ENCODE measurements at regions not wholly inside any gene's neighbourhood (a gene's known extent, or its start where the extent isn't known, plus 50 kb on each side); places are given as distances from the start of the nearest gene placed in this dataset.
"Not testable (repeated sequence)": the region's sequence is repeated elsewhere in the genome, so short reads cannot be mapped to it uniquely, and the experiment has no call there.

DNA sequence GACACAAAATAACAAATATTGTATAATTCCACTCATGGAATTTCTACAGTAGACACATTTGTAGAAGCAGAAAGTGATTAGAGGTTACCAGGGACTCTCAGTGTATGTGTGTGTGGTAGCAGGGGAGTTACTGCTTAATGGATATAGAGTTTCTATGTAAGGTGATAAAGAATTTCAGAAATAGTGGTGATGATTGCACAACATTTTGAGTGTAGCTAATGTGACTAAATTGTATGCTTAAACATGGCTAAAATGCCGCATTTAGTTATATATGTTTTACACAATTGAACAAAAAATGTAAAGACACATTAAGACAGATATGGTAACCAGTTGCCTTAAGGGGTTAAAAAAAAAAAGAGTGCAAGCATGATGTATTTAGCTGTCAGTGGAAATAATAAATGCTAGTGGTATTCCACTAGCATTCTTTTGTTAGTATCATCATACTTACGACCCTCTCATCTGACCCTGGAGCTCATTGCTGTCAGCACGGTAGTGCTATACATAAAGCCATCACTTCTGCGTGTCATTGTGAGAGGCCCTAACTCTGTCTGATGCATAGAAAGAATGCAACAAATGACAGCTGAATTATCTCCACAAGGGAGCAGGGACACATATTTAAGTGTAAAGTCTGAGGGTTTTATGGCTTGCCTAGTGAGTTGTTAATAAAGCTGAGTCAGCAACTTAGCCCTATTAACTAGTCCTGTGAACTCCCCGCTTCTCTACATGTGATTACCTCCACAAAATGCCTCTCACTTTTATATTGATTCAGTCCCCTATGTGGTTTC, 134.1 kb upstream of the RXFP2 start:
- H3K27ac ChIP-seq (ENCODE audit: low read length), result no peak overlapping the region
- intact Hi-C loops (cut with DNase I), result no loop called here
- H3K4me3 ChIP-seq (ENCODE audit: low read length), result no peak overlapping the region
- no peak for DNase-seq
- ATAC-seq, result no peak
- H3K9me3 ChIP-seq (ENCODE audit: control insufficient read depth, low read length), result no peaks in the 10 kb centered on the region
- 62% methylated on average over 5 of the region's 5 CpGs for WGBS
- H3K4me1 ChIP-seq (ENCODE audit: control insufficient read depth, insufficient read depth, low read length), result no peaks in the 10 kb centered on the region
- no peaks in the 10 kb centered on the region for H3K27me3 ChIP-seq (ENCODE audit: control insufficient read depth, insufficient read depth)

DNA sequence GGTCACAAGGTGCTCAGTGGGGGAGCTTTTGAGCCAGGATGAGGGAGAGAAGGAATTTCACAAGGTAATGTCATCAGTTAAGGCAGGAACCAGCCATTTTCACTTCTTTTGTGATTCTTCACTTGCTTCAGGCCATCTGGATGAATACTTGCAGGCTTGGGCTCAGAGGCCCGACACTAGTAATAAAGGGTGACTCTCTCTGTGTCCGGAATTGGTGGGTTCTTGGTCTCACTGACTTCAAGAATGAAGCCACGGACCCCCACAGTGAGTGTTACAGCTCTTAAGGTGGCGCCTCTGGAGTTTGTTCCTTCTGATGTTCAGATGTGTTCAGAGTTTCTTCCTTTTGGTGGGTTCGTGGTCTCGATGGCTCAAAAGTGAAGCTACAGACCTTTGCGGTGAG, 131.8 kb upstream of the RXFP2 start:
- ATAC-seq; H3K4me3 ChIP-seq (ENCODE audit: low read length); intact Hi-C loops (cut with DNase I); H3K27me3 ChIP-seq (ENCODE audit: control insufficient read depth, insufficient read depth); DNase-seq; H3K27ac ChIP-seq (ENCODE audit: low read length); H3K4me1 ChIP-seq (ENCODE audit: control insufficient read depth, insufficient read depth, low read length); H3K9me3 ChIP-seq (ENCODE audit: control insufficient read depth, low read length): not testable (repeated sequence)
- WGBS, result 90% methylated on average over 7 of the region's 7 CpGs

DNA sequence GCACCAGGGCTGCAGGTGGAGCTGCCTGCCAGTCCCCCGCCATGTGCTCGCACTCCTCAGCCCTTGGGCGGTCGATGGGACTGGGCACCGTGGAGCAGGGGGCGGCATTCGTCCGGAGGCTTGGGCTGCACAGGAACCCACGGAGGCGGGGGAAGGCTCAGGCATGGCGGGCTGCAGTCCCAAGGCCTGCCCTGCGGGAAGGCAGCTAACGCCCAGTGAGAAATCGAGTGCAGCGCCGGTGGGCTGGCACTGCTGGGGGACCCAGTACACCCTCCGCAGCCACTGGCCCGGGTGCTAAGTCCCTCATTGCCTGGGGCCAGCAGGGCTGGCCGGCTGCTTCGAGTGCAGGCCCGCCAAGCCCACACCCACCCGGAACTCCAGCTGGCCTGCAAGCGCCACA, 130.5 kb upstream of the RXFP2 start:
- H3K4me1 ChIP-seq (ENCODE audit: control insufficient read depth, insufficient read depth, low read length); ATAC-seq; H3K4me3 ChIP-seq (ENCODE audit: low read length); H3K9me3 ChIP-seq (ENCODE audit: control insufficient read depth, low read length); H3K27ac ChIP-seq (ENCODE audit: low read length); intact Hi-C loops (cut with DNase I); H3K27me3 ChIP-seq (ENCODE audit: control insufficient read depth, insufficient read depth); DNase-seq: not testable (repeated sequence)
- WGBS, result 92% methylated on average over 22 of the region's 23 CpGs

- Histone ChIP-seq H3K4me3 (ENCODE audit: low read length) (no peak overlapping the region), H3K9me3 (ENCODE audit: control insufficient read depth, low read length) (peaks cover 2% of the 10 kb centered on the region), H3K27ac (ENCODE audit: low read length) (no peak overlapping the region), H3K27me3 (ENCODE audit: control insufficient read depth, insufficient read depth) (no peaks in the 10 kb centered on the region), H3K4me1 (ENCODE audit: control insufficient read depth, insufficient read depth, low read length) (no peaks in the 10 kb centered on the region)
- intact Hi-C loops (cut with DNase I), result no loop called here
- ATAC-seq, result no peak
- DNase-seq, result no peak
- 93% methylated on average over 7 of the region's 7 CpGs for WGBS
Measured at GRCh38 chr13:31610270-31610998, 128.9 kb upstream of the RXFP2 start.

GRCh38 chr13:31611214-31611613, 128.1 kb upstream of the RXFP2 start:
- 68% methylated on average over 3 of the region's 3 CpGs for WGBS
- H3K4me3 ChIP-seq (ENCODE audit: low read length), result no peak overlapping the region
- H3K4me1 ChIP-seq (ENCODE audit: control insufficient read depth, insufficient read depth, low read length), result no peaks in the 10 kb centered on the region
- H3K27me3 ChIP-seq (ENCODE audit: control insufficient read depth, insufficient read depth), result no peaks in the 10 kb centered on the region
- peaks cover 2% of the 10 kb centered on the region for H3K9me3 ChIP-seq (ENCODE audit: control insufficient read depth, low read length)
- ATAC-seq (no peak), DNase-seq (no peak)
- intact Hi-C loops (cut with DNase I), result no loop called here
- no peak overlapping the region for H3K27ac ChIP-seq (ENCODE audit: low read length)

DNA sequence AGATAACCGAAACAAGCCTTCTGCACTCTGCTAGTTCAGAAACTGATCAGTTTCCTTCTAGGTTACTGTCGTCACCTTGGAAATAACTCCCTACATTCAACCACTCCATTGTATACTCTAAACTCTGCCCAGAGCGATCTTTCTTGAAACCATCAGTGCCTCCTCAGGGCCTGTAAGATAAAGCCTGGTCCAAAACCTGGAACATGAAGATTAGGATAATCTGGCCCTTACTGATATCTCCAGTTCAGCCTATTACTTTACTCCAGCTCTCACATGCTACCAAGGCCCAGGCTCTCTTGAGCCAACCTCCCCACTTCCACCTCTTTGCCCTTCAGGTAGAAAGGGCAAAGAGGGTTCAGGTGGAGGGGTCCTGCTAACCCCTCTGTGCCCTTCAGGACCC, 125.3 kb upstream of the RXFP2 start:
- no peak overlapping the region for H3K4me3 ChIP-seq (ENCODE audit: low read length)
- H3K27me3 ChIP-seq (ENCODE audit: control insufficient read depth, insufficient read depth), result no peaks in the 10 kb centered on the region
- intact Hi-C loops (cut with DNase I), result no loop called here
- peaks cover 2% of the 10 kb centered on the region for H3K9me3 ChIP-seq (ENCODE audit: control insufficient read depth, low read length)
- WGBS, result 96% methylated on average over 3 of the region's 3 CpGs
- ATAC-seq, result no peak
- no peak for DNase-seq
- H3K4me1 ChIP-seq (ENCODE audit: control insufficient read depth, insufficient read depth, low read length), result no peaks in the 10 kb centered on the region
- no peak overlapping the region for H3K27ac ChIP-seq (ENCODE audit: low read length)

DNA sequence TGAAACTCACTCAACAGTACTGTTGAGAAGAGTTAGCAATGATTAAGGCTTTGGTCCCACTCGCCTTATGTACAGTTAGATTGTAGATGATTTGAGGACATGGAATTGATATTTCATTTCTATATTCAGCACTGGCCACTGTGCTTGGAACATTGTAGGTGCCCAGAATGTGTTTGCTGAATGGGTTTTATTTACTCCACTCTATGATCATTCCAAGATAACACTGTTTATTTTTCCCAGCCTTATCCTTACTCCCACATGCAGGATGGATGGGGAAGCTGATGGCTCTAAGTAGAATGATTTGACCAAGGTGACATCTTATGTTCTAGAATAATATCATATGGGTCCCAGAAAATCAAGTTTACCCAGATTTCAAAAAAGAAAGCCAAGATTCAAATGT, 124.6 kb upstream of the RXFP2 start:
- Histone ChIP-seq H3K27me3 (ENCODE audit: control insufficient read depth, insufficient read depth) (no peaks in the 10 kb centered on the region), H3K4me1 (ENCODE audit: control insufficient read depth, insufficient read depth, low read length) (no peaks in the 10 kb centered on the region), H3K9me3 (ENCODE audit: control insufficient read depth, low read length) (peaks cover 2% of the 10 kb centered on the region), H3K4me3 (ENCODE audit: low read length) (no peak overlapping the region), H3K27ac (ENCODE audit: low read length) (no peak overlapping the region)
- DNase-seq (no peak), ATAC-seq (no peak)
- intact Hi-C loops (cut with DNase I), result no loop called here
- WGBS, result 91% methylated on average over 1 of the region's 1 CpG

DNA sequence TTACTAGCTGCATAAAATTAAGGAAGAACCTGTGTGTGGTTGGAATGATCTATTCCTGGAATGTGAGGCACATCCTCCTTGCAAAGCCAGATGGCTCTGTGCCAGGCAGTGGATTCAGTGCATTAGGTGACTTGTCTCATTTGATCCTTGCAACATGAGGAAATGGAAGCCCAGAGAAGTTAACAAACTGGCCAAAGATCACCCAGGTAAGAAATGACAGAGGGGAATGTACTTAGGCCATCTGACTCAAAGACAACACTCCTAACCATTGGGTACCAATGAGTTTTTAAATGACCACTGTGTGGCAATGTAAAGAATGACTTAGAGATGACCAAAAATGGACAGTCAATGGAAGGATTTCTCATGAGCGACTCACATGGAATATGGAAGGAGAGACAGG, 114.2 kb upstream of the RXFP2 start:
- Histone ChIP-seq H3K4me1 (ENCODE audit: control insufficient read depth, insufficient read depth, low read length) (no peaks in the 10 kb centered on the region), H3K9me3 (ENCODE audit: control insufficient read depth, low read length) (no peaks in the 10 kb centered on the region), H3K27me3 (ENCODE audit: control insufficient read depth, insufficient read depth) (no peaks in the 10 kb centered on the region), H3K4me3 (ENCODE audit: low read length) (no peak overlapping the region), H3K27ac (ENCODE audit: low read length) (no peak overlapping the region)
- intact Hi-C loops (cut with DNase I), result no loop called here
- DNase-seq (no peak), ATAC-seq (no peak)
- WGBS, result 97% methylated on average over 1 of the region's 1 CpG

DNA sequence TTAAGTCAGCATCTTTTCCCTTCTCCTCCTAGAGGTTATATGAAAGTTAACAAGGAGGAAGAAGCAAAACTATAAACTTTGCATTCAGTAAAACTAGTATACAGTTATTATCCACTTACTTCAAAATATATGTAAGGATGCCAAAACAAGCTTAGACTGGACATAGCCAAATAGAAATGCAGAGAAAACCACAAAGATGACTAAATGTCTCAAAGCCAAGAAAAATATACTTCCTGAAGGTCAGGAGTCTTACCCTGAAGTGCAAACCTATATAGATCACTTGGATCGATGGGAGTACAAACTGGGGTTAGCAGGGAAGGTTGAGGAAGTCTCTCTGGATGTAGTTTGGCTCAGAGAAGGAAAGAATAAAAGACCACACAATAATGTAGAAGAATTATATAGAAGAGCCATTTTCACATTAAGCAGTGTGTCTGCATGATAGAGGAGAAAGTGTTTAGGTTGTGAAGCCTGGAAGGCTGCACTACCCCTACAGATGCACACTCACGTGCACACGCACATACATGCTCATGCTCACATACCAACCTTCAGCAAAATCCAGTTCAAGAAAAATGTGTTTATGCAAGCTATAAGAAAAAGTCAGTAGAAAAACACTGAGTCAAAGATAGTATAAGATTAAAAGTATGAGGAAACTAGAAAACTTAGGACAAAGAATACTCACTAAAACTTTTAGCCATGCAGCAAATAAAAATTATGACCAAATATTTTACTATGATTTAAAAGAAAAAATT, 112.1 kb upstream of the RXFP2 start:
- DNase-seq, result no peak
- no peaks in the 10 kb centered on the region for H3K9me3 ChIP-seq (ENCODE audit: control insufficient read depth, low read length)
- H3K4me3 ChIP-seq (ENCODE audit: low read length), result no peak overlapping the region
- no peaks in the 10 kb centered on the region for H3K4me1 ChIP-seq (ENCODE audit: control insufficient read depth, insufficient read depth, low read length)
- WGBS, result 86% methylated on average over 3 of the region's 3 CpGs
- intact Hi-C loops (cut with DNase I), result no loop called here
- H3K27me3 ChIP-seq (ENCODE audit: control insufficient read depth, insufficient read depth), result no peaks in the 10 kb centered on the region
- H3K27ac ChIP-seq (ENCODE audit: low read length), result no peak overlapping the region
- ATAC-seq, result no peak

DNA sequence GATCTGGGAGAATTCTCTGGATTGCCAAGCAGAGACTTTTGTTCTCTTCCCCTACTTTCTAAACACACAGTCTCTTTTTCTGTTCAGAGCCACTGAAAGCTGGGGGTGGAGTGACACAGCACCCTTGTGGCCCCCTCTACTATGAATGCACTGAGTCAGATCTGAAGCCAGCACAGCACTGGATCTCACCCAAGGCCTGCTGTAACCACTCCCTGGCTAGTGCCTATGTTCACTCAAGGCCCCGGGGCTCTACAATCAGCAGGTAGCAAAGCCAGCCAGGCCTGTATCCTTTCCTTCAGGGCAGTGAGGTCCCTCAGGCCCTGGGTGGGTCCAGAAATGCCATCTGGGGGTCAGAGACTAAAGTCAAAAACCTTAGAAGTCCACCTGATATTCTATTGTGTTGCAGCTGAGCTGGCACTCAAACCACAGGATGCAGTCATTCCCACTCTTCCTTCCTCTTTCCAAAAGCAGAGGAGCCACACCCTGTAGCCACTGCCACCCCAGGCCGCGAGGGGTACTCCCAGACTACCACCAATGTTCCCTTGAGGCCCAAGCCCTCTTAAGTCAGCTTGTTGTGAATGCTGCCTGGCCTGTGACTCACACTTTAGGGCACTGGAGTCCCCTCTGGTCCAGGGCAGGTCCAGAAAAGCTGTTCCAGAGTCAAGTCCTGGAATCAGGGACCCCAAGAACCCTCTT, 110.1 kb upstream of the RXFP2 start:
- DNase-seq (peak; percentile 37 to 55 (median 49)), ATAC-seq (peak in 1 of 2 donors; percentile 87)
- WGBS, result 27% methylated on average over 3 of the region's 3 CpGs
- intact Hi-C loops (cut with DNase I), result no loop called here
- Histone ChIP-seq H3K4me1 (ENCODE audit: control insufficient read depth, insufficient read depth, low read length) (no peaks in the 10 kb centered on the region), H3K9me3 (ENCODE audit: control insufficient read depth, low read length) (no peaks in the 10 kb centered on the region), H3K27me3 (ENCODE audit: control insufficient read depth, insufficient read depth) (no peaks in the 10 kb centered on the region), H3K27ac (ENCODE audit: low read length) (no peak overlapping the region), H3K4me3 (ENCODE audit: low read length) (no peak overlapping the region)

GRCh38 chr13:31631071-31631470, 108.3 kb upstream of the RXFP2 start:
- Histone ChIP-seq H3K27ac (ENCODE audit: low read length) (no peak overlapping the region), H3K27me3 (ENCODE audit: control insufficient read depth, insufficient read depth) (no peaks in the 10 kb centered on the region), H3K9me3 (ENCODE audit: control insufficient read depth, low read length) (no peaks in the 10 kb centered on the region), H3K4me3 (ENCODE audit: low read length) (no peak overlapping the region), H3K4me1 (ENCODE audit: control insufficient read depth, insufficient read depth, low read length) (no peaks in the 10 kb centered on the region)
- 49% methylated on average over 3 of the region's 3 CpGs for WGBS
- intact Hi-C loops (cut with DNase I), result no loop called here
- DNase-seq, result no peak
- ATAC-seq, result peak in 1 of 2 donors; percentile 56
